ENCODE measurements at regions not wholly inside any gene's neighbourhood (a gene's known extent, or its start where the extent isn't known, plus 50 kb on each side); places are given as distances from the start of the nearest gene placed in this dataset.

DNA sequence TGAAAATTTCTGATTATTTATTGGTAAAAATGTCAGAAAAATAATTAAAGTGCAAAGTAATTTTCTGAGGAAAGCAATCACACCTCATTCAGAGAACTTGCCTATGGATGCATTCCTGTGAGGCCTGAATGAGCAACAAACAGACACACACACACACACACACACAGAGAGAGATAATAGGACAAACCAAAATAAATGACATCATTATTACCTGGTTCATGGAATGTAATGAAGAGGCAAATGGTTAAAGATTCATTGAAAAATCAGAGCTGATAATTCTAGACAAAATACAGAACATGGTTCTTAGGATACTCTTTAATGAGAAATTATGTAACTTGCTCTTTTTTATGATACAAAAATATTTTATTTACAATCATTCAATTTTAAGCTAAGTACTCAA lies 490.6 kb upstream of the POU3F2 start:
- H3K4me3 ChIP-seq (ENCODE audit: low read length in 2 of 2) = no peak overlapping the region
- H3K9ac ChIP-seq (ENCODE audit: low read depth in 1 of 2, low read length in 2 of 2) = no peak overlapping the region
- H3K9me3 ChIP-seq (ENCODE audit: control insufficient read depth in 2 of 2, low read length in 2 of 2) = no peaks in the 10 kb centered on the region
- no peaks in the 10 kb centered on the region for H3K4me1 ChIP-seq (ENCODE audit: control insufficient read depth in 2 of 2, insufficient read depth in 2 of 2, low read length in 2 of 2)
- no peaks in the 10 kb centered on the region for H3K36me3 ChIP-seq (ENCODE audit: control insufficient read depth in 2 of 2, insufficient read depth in 2 of 2, low read length in 2 of 2)
- no peaks in the 10 kb centered on the region for H3K27me3 ChIP-seq (ENCODE audit: control insufficient read depth in 2 of 2, insufficient read depth in 2 of 2, low read length in 2 of 2)
- H3K27ac ChIP-seq (ENCODE audit: low read depth in 2 of 2, low read length in 2 of 2) = no peak overlapping the region

GRCh38 chr6:98352348-98352747 lies 482.0 kb upstream of the POU3F2 start:
- no peaks in the 10 kb centered on the region for H3K9me3 ChIP-seq (ENCODE audit: control insufficient read depth in 2 of 2, low read length in 2 of 2)
- H3K36me3 ChIP-seq (ENCODE audit: control insufficient read depth in 2 of 2, insufficient read depth in 2 of 2, low read length in 2 of 2) = no peaks in the 10 kb centered on the region
- no peak overlapping the region for H3K4me3 ChIP-seq (ENCODE audit: low read length in 2 of 2)
- no peak overlapping the region for H3K27ac ChIP-seq (ENCODE audit: low read depth in 2 of 2, low read length in 2 of 2)
- H3K9ac ChIP-seq (ENCODE audit: low read depth in 1 of 2, low read length in 2 of 2) = no peak overlapping the region
- no peaks in the 10 kb centered on the region for H3K4me1 ChIP-seq (ENCODE audit: control insufficient read depth in 2 of 2, insufficient read depth in 2 of 2, low read length in 2 of 2)
- H3K27me3 ChIP-seq (ENCODE audit: control insufficient read depth in 2 of 2, insufficient read depth in 2 of 2, low read length in 2 of 2) = no peaks in the 10 kb centered on the region

GRCh38 chr6:98358173-98358572 lies 476.2 kb upstream of the POU3F2 start:
- Histone ChIP-seq H3K4me3 (ENCODE audit: low read length in 2 of 2) (no peak overlapping the region), H3K4me1 (ENCODE audit: control insufficient read depth in 2 of 2, insufficient read depth in 2 of 2, low read length in 2 of 2) (no peaks in the 10 kb centered on the region), H3K27ac (ENCODE audit: low read depth in 2 of 2, low read length in 2 of 2) (no peak overlapping the region), H3K9me3 (ENCODE audit: control insufficient read depth in 2 of 2, low read length in 2 of 2) (no peaks in the 10 kb centered on the region), H3K27me3 (ENCODE audit: control insufficient read depth in 2 of 2, insufficient read depth in 2 of 2, low read length in 2 of 2) (no peaks in the 10 kb centered on the region), H3K36me3 (ENCODE audit: control insufficient read depth in 2 of 2, insufficient read depth in 2 of 2, low read length in 2 of 2) (no peaks in the 10 kb centered on the region), H3K9ac (ENCODE audit: low read depth in 1 of 2, low read length in 2 of 2) (no peak overlapping the region)

GRCh38 chr6:98366371-98366770 lies 468.0 kb upstream of the POU3F2 start:
- Histone ChIP-seq H3K4me3 (ENCODE audit: low read length in 2 of 2) (no peak overlapping the region), H3K9me3 (ENCODE audit: control insufficient read depth in 2 of 2, low read length in 2 of 2) (no peaks in the 10 kb centered on the region), H3K27me3 (ENCODE audit: control insufficient read depth in 2 of 2, insufficient read depth in 2 of 2, low read length in 2 of 2) (no peaks in the 10 kb centered on the region), H3K36me3 (ENCODE audit: control insufficient read depth in 2 of 2, insufficient read depth in 2 of 2, low read length in 2 of 2) (no peaks in the 10 kb centered on the region), H3K9ac (ENCODE audit: low read depth in 1 of 2, low read length in 2 of 2) (no peak overlapping the region), H3K4me1 (ENCODE audit: control insufficient read depth in 2 of 2, insufficient read depth in 2 of 2, low read length in 2 of 2) (no peaks in the 10 kb centered on the region), H3K27ac (ENCODE audit: low read depth in 2 of 2, low read length in 2 of 2) (no peak overlapping the region)

- Histone ChIP-seq H3K4me1 (ENCODE audit: control insufficient read depth in 2 of 2, insufficient read depth in 2 of 2, low read length in 2 of 2) (no peaks in the 10 kb centered on the region), H3K27me3 (ENCODE audit: control insufficient read depth in 2 of 2, insufficient read depth in 2 of 2, low read length in 2 of 2) (no peaks in the 10 kb centered on the region)
These were observed 453.8 kb upstream of the POU3F2 start for GRCh38 chr6:98380589-98380988.

DNA sequence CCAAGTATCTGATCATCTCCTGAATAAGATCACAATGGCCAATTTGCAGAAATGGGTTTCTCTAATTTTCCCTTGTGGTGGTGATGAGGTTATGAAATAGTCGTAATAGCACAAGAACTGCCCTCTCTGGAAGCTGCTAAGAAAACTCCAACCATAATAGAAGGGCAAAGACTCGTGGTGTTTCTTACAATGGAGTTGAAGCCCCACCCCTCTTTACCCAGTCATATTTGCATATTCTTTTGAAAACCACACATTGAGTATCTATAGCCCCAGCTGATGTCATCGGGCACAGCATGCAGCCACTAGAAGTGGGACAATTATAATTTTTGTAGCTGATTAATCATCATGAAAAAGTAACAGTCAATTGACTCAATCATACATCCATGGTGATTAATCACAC lies 452.1 kb upstream of the POU3F2 start:
- Histone ChIP-seq H3K9me3 (ENCODE audit: control insufficient read depth in 2 of 2, low read length in 2 of 2) (no peaks in the 10 kb centered on the region), H3K27me3 (ENCODE audit: control insufficient read depth in 2 of 2, insufficient read depth in 2 of 2, low read length in 2 of 2) (no peaks in the 10 kb centered on the region), H3K27ac (ENCODE audit: low read depth in 2 of 2, low read length in 2 of 2) (no peak overlapping the region), H3K9ac (ENCODE audit: low read depth in 1 of 2, low read length in 2 of 2) (no peak overlapping the region), H3K4me3 (ENCODE audit: low read length in 2 of 2) (no peak overlapping the region), H3K36me3 (ENCODE audit: control insufficient read depth in 2 of 2, insufficient read depth in 2 of 2, low read length in 2 of 2) (no peaks in the 10 kb centered on the region), H3K4me1 (ENCODE audit: control insufficient read depth in 2 of 2, insufficient read depth in 2 of 2, low read length in 2 of 2) (no peaks in the 10 kb centered on the region)

More at GRCh38 chr6:98380589-98380988, 453.8 kb upstream of the POU3F2 start:
- Histone ChIP-seq H3K9me3 (ENCODE audit: control insufficient read depth in 2 of 2, low read length in 2 of 2) (no peaks in the 10 kb centered on the region), H3K9ac (ENCODE audit: low read depth in 1 of 2, low read length in 2 of 2) (no peak overlapping the region), H3K4me3 (ENCODE audit: low read length in 2 of 2) (no peak overlapping the region), H3K36me3 (ENCODE audit: control insufficient read depth in 2 of 2, insufficient read depth in 2 of 2, low read length in 2 of 2) (no peaks in the 10 kb centered on the region), H3K27ac (ENCODE audit: low read depth in 2 of 2, low read length in 2 of 2) (no peak overlapping the region)

DNA sequence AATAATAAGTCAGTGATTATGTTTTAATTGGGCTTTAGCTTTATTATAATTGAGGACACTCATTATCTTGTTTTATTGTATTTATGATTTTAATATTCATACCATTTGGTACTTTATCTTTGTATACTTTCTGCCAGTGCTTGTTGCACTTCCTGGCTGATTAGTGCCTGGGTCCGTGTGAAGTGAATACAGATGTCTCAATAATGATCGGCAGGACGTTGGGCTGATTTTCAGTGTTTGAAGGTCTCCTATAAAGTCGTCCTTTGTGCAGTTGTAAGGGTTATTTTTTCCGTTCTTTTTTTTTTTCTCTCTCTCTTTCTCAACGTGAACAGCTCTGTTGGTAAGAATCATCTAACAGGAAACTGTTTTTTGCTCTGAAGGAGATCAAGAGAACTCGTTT lies 450.0 kb upstream of the POU3F2 start:
- no peaks in the 10 kb centered on the region for H3K27me3 ChIP-seq (ENCODE audit: control insufficient read depth in 2 of 2, insufficient read depth in 2 of 2, low read length in 2 of 2)
- H3K9me3 ChIP-seq (ENCODE audit: control insufficient read depth in 2 of 2, low read length in 2 of 2) = no peaks in the 10 kb centered on the region
- no peak overlapping the region for H3K4me3 ChIP-seq (ENCODE audit: low read length in 2 of 2)
- no peak overlapping the region for H3K9ac ChIP-seq (ENCODE audit: low read depth in 1 of 2, low read length in 2 of 2)
- no peak overlapping the region for H3K27ac ChIP-seq (ENCODE audit: low read depth in 2 of 2, low read length in 2 of 2)
- no peaks in the 10 kb centered on the region for H3K36me3 ChIP-seq (ENCODE audit: control insufficient read depth in 2 of 2, insufficient read depth in 2 of 2, low read length in 2 of 2)
- H3K4me1 ChIP-seq (ENCODE audit: control insufficient read depth in 2 of 2, insufficient read depth in 2 of 2, low read length in 2 of 2) = no peaks in the 10 kb centered on the region

DNA sequence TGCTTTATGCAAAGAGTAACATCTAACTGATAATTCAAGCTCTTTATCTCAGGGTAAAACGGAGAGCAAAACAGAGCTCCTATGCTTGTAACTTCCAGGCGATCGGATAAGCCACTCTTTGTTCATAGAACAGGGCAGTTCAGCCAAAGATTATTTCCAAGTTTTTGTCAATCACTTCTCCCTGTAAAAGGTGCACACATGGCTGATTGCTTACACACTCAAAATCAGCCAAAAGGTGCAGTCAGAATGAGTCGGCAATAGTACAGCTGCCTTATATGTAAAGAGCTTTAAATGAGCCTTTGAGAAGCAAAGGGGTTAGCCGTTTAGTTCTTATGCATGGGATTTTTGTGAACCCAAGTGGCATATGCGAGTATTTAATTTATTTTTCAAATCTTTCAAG lies 449.6 kb upstream of the POU3F2 start:
- Histone ChIP-seq H3K36me3 (ENCODE audit: control insufficient read depth in 2 of 2, insufficient read depth in 2 of 2, low read length in 2 of 2) (no peaks in the 10 kb centered on the region), H3K9ac (ENCODE audit: low read depth in 1 of 2, low read length in 2 of 2) (no peak overlapping the region), H3K4me1 (ENCODE audit: control insufficient read depth in 2 of 2, insufficient read depth in 2 of 2, low read length in 2 of 2) (no peaks in the 10 kb centered on the region), H3K27me3 (ENCODE audit: control insufficient read depth in 2 of 2, insufficient read depth in 2 of 2, low read length in 2 of 2) (no peaks in the 10 kb centered on the region), H3K4me3 (ENCODE audit: low read length in 2 of 2) (no peak overlapping the region), H3K9me3 (ENCODE audit: control insufficient read depth in 2 of 2, low read length in 2 of 2) (no peaks in the 10 kb centered on the region), H3K27ac (ENCODE audit: low read depth in 2 of 2, low read length in 2 of 2) (no peak overlapping the region)

DNA sequence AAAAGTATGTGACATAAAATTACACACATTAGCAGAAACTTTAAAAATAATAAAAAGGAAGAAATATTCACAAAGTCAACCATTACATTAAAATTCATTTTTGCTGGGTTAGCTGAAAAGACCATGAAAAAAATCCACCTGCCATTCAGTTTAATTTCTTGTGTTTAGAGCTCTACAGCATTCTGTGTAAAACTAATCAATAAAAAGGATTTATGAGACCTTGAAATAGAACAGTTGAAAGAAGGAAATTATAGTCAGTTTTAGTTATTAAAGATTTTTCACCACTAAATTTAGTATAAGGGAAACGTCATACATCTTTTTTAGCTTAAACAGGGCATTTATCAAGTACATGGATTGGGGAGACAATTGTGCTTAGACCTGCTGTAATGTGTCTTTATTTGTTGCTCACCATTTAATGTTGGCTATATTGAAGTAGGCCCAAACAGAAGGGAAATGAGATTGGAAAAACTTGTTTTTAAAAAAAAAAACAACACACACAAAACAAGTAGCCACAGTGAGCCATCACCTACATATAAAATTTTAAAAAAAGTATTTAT lies 438.7 kb upstream of the POU3F2 start:
- Histone ChIP-seq H3K9me3 (ENCODE audit: control insufficient read depth in 2 of 2, low read length in 2 of 2) (no peaks in the 10 kb centered on the region), H3K4me1 (ENCODE audit: control insufficient read depth in 2 of 2, insufficient read depth in 2 of 2, low read length in 2 of 2) (no peaks in the 10 kb centered on the region), H3K36me3 (ENCODE audit: control insufficient read depth in 2 of 2, insufficient read depth in 2 of 2, low read length in 2 of 2) (no peaks in the 10 kb centered on the region), H3K27ac (ENCODE audit: low read depth in 2 of 2, low read length in 2 of 2) (no peak overlapping the region), H3K27me3 (ENCODE audit: control insufficient read depth in 2 of 2, insufficient read depth in 2 of 2, low read length in 2 of 2) (no peaks in the 10 kb centered on the region), H3K4me3 (ENCODE audit: low read length in 2 of 2) (no peak overlapping the region), H3K9ac (ENCODE audit: low read depth in 1 of 2, low read length in 2 of 2) (no peak overlapping the region)

DNA sequence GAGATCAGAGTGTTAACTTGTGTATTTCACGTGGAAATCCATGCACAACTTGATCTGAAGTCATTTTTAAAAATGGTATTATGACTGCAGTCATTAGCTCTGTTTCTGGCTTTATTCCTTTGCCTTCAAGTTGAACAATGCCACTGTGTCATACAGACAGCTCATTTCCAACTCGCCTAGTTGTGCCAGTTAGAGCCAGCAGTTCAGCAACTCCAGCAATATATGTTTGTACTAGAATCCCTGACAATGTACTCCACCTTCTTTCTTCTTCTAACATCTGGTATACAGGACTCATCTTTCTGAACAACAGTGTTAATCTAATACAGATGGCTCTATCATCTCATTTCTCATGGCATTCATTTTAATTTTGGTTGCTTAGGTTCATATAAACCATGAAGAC lies 418.3 kb upstream of the POU3F2 start:
- H3K27ac ChIP-seq (ENCODE audit: low read depth in 2 of 2, low read length in 2 of 2) = no peak overlapping the region
- H3K36me3 ChIP-seq (ENCODE audit: control insufficient read depth in 2 of 2, insufficient read depth in 2 of 2, low read length in 2 of 2) = no peaks in the 10 kb centered on the region
- no peak overlapping the region for H3K4me3 ChIP-seq (ENCODE audit: low read length in 2 of 2)
- H3K9ac ChIP-seq (ENCODE audit: low read depth in 1 of 2, low read length in 2 of 2) = no peak overlapping the region
- no peaks in the 10 kb centered on the region for H3K27me3 ChIP-seq (ENCODE audit: control insufficient read depth in 2 of 2, insufficient read depth in 2 of 2, low read length in 2 of 2)
- H3K4me1 ChIP-seq (ENCODE audit: control insufficient read depth in 2 of 2, insufficient read depth in 2 of 2, low read length in 2 of 2) = no peaks in the 10 kb centered on the region
- H3K9me3 ChIP-seq (ENCODE audit: control insufficient read depth in 2 of 2, low read length in 2 of 2) = no peaks in the 10 kb centered on the region

Measured in mucosa of rectum (tissue), 2 donors.